ENCODE measurements at regions not wholly inside any gene's neighbourhood (a gene's known extent, or its start where the extent isn't known, plus 50 kb on each side); places are given as distances from the start of the nearest gene placed in this dataset.

- TF ChIP-seq EZH2 (IDR thresholded peaks at IDR 0.05; ENCODE audit: low read length) (no peak), CTCF (optimal IDR thresholded peaks at IDR 0.05 in 1 of 3, IDR thresholded peaks at IDR 0.05 in 1 of 3, conservative IDR thresholded peaks at IDR 0.05 in 1 of 3; ENCODE audit: extremely low read depth in 1 of 3, insufficient read depth in 2 of 3, low read length in 3 of 3) (no peak)
Measured at GRCh38 chr13:87524775-87525174, 146.4 kb upstream of the SLITRK5 start.
